Epithelial cell of prostate (primary cell): ENCODE measurements at regions not wholly inside any gene's neighbourhood (a gene's known extent, or its start where the extent isn't known, plus 50 kb on each side); places are given as distances from the start of the nearest gene placed in this dataset.
"Not testable (repeated sequence)": the region's sequence is repeated elsewhere in the genome, so short reads cannot be mapped to it uniquely, and the experiment has no call there.

Experiments
- DNase-seq: peaks from one replicate; pipeline ENCODE4 v3.0.0-alpha.2; 2011; ENCODE audit warnings: low read depth, low spot score
- H3K27ac ChIP-seq: fragments of 450-650 bp; 2 replicates; pipeline ENCODE4 v1.5.1; 2017; ENCODE audit warnings: mild to moderate bottlenecking

- no peak for DNase-seq
- H3K27ac ChIP-seq, result no peak overlapping the region
These were observed 1699.6 kb downstream of the OTOL1 start for GRCh38 chr3:163196245-163196644.

GRCh38 chr3:163185721-163186350, 1689.2 kb downstream of the OTOL1 start:
- no peak overlapping the region for H3K27ac ChIP-seq
- DNase-seq, result no peak

GRCh38 chr3:163175970-163176369, 1679.4 kb downstream of the OTOL1 start:
- DNase-seq, result no peak
- no peak overlapping the region for H3K27ac ChIP-seq

GRCh38 chr3:163172513-163172912, 1675.9 kb downstream of the OTOL1 start:
- not testable (repeated sequence) for H3K27ac ChIP-seq

GRCh38 chr3:163166197-163166596, 1669.6 kb downstream of the OTOL1 start:
- no peak for DNase-seq
- no peak overlapping the region for H3K27ac ChIP-seq

More at GRCh38 chr3:163172513-163172912, 1675.9 kb downstream of the OTOL1 start:
- DNase-seq, result not testable (repeated sequence)

- no peak for DNase-seq
- no peak overlapping the region for H3K27ac ChIP-seq
These were observed 1662.7 kb downstream of the OTOL1 start for GRCh38 chr3:163159306-163159705.

GRCh38 chr3:163139600-163139999, 1643.0 kb downstream of the OTOL1 start:
- no peak for DNase-seq
- no peak overlapping the region for H3K27ac ChIP-seq

- DNase-seq, result no peak
- no peak overlapping the region for H3K27ac ChIP-seq
These were observed 1641.7 kb downstream of the OTOL1 start for GRCh38 chr3:163138258-163138657.

- DNase-seq, result no peak
- H3K27ac ChIP-seq, result no peak overlapping the region
These were observed 1635.5 kb downstream of the OTOL1 start for GRCh38 chr3:163132111-163132510.

- no peak for DNase-seq
- H3K27ac ChIP-seq, result no peak overlapping the region
These were observed 1632.7 kb downstream of the OTOL1 start for GRCh38 chr3:163129287-163129686.

- no peak overlapping the region for H3K27ac ChIP-seq
- DNase-seq, result no peak
These were observed 1629.5 kb downstream of the OTOL1 start for GRCh38 chr3:163126115-163126514.
